ENCODE measurements at regions not wholly inside any gene's neighbourhood (a gene's known extent, or its start where the extent isn't known, plus 50 kb on each side); places are given as distances from the start of the nearest gene placed in this dataset.

- Histone ChIP-seq H3K4me3 (ENCODE audit: low read depth, low read length) (no peak overlapping the region), H3K4me1 (ENCODE audit: insufficient read depth) (no peaks in the 10 kb centered on the region), H3K36me3 (ENCODE audit: insufficient read depth) (no peaks in the 10 kb centered on the region), H3K27ac (ENCODE audit: low read depth) (no peak overlapping the region)
- DNase-seq (ENCODE audit: extremely low spot score), result no peak
- 30% methylated on average over 4 of the region's 4 CpGs for WGBS
Measured at GRCh38 chr12:107359382-107359781, 266.0 kb upstream of the CRY1 start.

DNA sequence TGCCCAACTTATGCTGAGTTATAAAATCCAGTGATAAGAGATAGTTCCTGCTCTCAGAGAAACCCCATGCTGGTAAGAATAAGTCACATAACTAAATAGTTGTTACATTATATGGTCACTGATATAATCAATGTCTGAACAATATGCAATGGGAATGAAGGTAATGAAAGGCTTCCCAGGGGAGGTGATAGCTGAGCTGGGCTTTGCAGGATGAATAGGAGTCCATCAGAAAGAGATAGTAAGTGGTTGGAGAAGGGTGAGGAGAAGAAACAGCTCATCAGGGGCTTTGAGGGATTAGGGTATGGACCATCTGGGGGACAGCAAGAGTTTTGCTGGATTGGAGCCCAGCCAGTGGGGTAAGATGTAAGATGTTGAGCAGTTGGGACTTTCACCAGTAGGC, 266.7 kb upstream of the CRY1 start:
- H3K27ac ChIP-seq (ENCODE audit: low read depth), result no peak overlapping the region
- no peaks in the 10 kb centered on the region for H3K36me3 ChIP-seq (ENCODE audit: insufficient read depth)
- H3K4me3 ChIP-seq (ENCODE audit: low read depth, low read length), result no peak overlapping the region
- no peak for DNase-seq (ENCODE audit: extremely low spot score)
- H3K4me1 ChIP-seq (ENCODE audit: insufficient read depth), result no peaks in the 10 kb centered on the region

GRCh38 chr12:107360482-107360881, 267.1 kb upstream of the CRY1 start:
- 97% methylated on average over 2 of the region's 2 CpGs for WGBS

DNA sequence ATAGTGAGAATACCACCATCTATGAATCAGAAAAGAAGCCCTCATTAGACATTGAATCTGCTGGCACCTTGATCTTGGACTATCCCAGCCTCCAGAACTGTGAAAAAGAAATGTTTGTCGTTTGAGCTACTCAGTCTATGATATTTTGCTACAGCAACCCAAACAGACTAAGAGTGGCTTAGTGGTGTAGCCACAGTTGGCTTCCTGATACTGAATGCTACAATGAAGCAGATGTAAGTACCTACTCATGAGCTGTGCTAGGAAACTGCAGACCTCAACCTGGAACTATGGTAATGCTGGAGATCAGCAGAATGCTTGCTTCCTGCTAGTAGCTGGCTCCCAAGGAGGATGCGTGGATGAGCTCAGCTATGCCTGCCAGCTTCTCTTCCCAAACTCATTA, 268.6 kb upstream of the CRY1 start:
- Histone ChIP-seq H3K36me3 (ENCODE audit: insufficient read depth) (no peaks in the 10 kb centered on the region), H3K27ac (ENCODE audit: low read depth) (no peak overlapping the region), H3K4me3 (ENCODE audit: low read depth, low read length) (no peak overlapping the region), H3K4me1 (ENCODE audit: insufficient read depth) (no peaks in the 10 kb centered on the region)
- DNase-seq (ENCODE audit: extremely low spot score), result no peak
- 87% methylated on average over 2 of the region's 2 CpGs for WGBS

More at GRCh38 chr12:107360482-107360881, 267.1 kb upstream of the CRY1 start:
- Histone ChIP-seq H3K36me3 (ENCODE audit: insufficient read depth) (no peaks in the 10 kb centered on the region), H3K4me3 (ENCODE audit: low read depth, low read length) (no peak overlapping the region), H3K4me1 (ENCODE audit: insufficient read depth) (no peaks in the 10 kb centered on the region), H3K27ac (ENCODE audit: low read depth) (no peak overlapping the region)
- DNase-seq (ENCODE audit: extremely low spot score), result no peak

DNA sequence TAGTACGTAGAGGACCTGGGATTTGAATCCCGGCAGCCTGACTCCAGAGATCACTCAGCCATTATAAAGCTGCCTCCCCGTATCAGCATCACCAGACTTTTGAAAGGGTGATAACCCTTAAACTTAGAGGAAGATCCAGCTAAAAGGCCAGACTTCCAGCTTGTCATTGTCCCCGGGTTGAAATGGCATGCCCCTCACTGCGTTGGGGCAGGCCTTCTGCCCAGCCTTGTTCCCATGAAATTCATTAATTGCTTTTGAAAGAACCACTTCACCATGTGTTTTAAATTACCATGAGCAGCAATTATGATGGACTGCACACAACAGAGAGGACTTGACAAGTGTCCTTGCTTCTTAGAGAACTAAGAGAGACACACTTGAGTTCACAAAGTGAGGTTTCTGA, 269.6 kb upstream of the CRY1 start:
- DNase-seq (ENCODE audit: extremely low spot score), result no peak
- WGBS, result 67% methylated on average over 5 of the region's 5 CpGs
- no peak overlapping the region for H3K27ac ChIP-seq (ENCODE audit: low read depth)
- H3K4me1 ChIP-seq (ENCODE audit: insufficient read depth), result no peaks in the 10 kb centered on the region
- H3K4me3 ChIP-seq (ENCODE audit: low read depth, low read length), result no peak overlapping the region
- H3K36me3 ChIP-seq (ENCODE audit: insufficient read depth), result no peaks in the 10 kb centered on the region

- 88% methylated on average over 3 of the region's 3 CpGs for WGBS
- Histone ChIP-seq H3K4me3 (ENCODE audit: low read depth, low read length) (no peak overlapping the region), H3K4me1 (ENCODE audit: insufficient read depth) (no peaks in the 10 kb centered on the region), H3K27ac (ENCODE audit: low read depth) (no peak overlapping the region), H3K36me3 (ENCODE audit: insufficient read depth) (no peaks in the 10 kb centered on the region)
- no peak for DNase-seq (ENCODE audit: extremely low spot score)
Measured at GRCh38 chr12:107364875-107365518, 271.6 kb upstream of the CRY1 start.

- Histone ChIP-seq H3K4me3 (ENCODE audit: low read depth, low read length) (no peak overlapping the region), H3K27ac (ENCODE audit: low read depth) (no peak overlapping the region), H3K36me3 (ENCODE audit: insufficient read depth) (no peaks in the 10 kb centered on the region), H3K4me1 (ENCODE audit: insufficient read depth) (no peaks in the 10 kb centered on the region)
- no peak for DNase-seq (ENCODE audit: extremely low spot score)
- WGBS, result 73% methylated on average over 3 of the region's 3 CpGs
Measured at GRCh38 chr12:107365703-107366102, 272.4 kb upstream of the CRY1 start.

DNA sequence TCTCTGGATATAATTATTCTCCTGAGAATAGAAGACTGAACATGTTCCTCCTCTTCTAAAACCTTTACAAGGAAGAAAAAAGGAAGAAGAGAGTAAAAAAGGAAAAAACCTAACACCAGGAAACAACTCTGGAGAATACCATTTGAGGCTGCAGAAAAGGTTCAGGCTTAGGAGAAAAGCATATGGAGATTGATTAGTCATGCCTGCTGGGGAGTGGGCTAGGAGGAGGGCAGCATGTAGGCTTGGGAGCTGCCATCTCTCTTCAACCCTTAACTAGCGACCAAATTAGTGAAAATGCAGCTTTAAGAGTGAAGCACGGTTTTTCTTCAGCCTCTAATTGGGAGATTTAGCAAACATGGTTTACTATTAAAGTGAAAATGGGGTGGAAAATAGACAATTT, 273.0 kb upstream of the CRY1 start:
- no peak overlapping the region for H3K4me3 ChIP-seq (ENCODE audit: low read depth, low read length)
- no peak overlapping the region for H3K27ac ChIP-seq (ENCODE audit: low read depth)
- no peaks in the 10 kb centered on the region for H3K4me1 ChIP-seq (ENCODE audit: insufficient read depth)
- no peaks in the 10 kb centered on the region for H3K36me3 ChIP-seq (ENCODE audit: insufficient read depth)
- WGBS, result 90% methylated on average over 2 of the region's 2 CpGs
- DNase-seq (ENCODE audit: extremely low spot score), result no peak

DNA sequence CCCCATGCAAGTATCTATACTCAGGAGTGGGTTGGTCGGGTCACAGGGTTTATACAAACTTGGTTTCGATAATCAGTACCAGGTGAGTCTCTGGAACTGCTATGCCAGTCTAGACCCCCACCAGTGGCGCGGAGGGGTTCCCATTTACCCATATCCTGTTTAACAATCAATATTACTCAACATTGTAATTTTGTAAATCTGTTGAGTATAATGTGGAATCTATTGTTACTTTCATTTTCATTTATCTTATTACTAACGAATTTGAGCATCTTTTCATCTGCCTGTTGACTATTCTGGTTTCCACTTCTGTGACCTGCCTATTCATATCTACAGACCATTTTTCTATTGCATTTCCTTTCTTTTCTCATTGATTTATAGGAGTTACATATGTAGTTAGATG, 275.2 kb upstream of the CRY1 start:
- no peak for DNase-seq (ENCODE audit: extremely low spot score)
- Histone ChIP-seq H3K4me1 (ENCODE audit: insufficient read depth) (no peaks in the 10 kb centered on the region), H3K36me3 (ENCODE audit: insufficient read depth) (no peaks in the 10 kb centered on the region), H3K27ac (ENCODE audit: low read depth) (no peak overlapping the region), H3K4me3 (ENCODE audit: low read depth, low read length) (no peak overlapping the region)
- 83% methylated on average over 5 of the region's 5 CpGs for WGBS

DNA sequence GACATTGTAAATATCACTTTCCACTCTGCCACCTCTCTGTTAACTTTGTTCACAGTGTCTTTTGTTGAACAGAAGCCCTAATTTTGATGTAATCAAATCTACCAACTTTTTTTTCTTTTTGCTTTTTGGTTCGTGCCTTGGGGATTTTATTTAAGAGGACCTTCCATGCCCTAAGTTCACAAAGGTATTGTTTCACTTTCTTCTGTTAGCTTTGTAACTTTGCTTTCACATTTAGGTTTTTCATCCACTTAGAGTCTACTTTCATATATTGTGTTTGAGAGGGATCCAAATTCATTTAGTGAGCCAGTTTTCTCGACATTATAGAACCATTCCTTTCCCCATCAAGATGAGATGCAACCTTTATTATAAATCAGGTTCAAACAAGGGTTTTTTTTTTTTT, 275.7 kb upstream of the CRY1 start:
- DNase-seq (ENCODE audit: extremely low spot score), result no peak
- 78% methylated on average over 2 of the region's 2 CpGs for WGBS
- Histone ChIP-seq H3K4me1 (ENCODE audit: insufficient read depth) (no peaks in the 10 kb centered on the region), H3K27ac (ENCODE audit: low read depth) (no peak overlapping the region), H3K36me3 (ENCODE audit: insufficient read depth) (no peaks in the 10 kb centered on the region), H3K4me3 (ENCODE audit: low read depth, low read length) (no peak overlapping the region)

DNA sequence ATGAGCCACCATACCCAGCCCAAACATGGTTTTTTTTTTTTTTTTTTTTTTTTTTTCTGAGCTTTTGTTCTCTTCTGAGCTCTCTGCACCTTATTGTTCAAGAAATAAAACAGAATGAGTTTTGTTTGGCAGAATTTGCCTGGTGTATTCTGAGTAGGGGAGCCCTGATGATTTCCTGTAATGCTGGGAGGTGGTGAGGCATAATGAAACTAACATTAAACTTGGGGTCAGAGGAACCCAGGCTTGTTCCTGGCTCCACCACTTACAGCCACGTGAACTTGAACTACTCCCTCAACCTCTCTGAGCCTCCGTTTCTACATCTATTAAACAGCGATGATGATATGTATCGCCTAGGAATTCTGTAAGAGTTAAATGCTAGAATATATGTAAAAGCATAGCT, 276.3 kb upstream of the CRY1 start:
- Histone ChIP-seq H3K4me3 (ENCODE audit: low read depth, low read length) (no peak overlapping the region), H3K36me3 (ENCODE audit: insufficient read depth) (no peaks in the 10 kb centered on the region), H3K4me1 (ENCODE audit: insufficient read depth) (no peaks in the 10 kb centered on the region), H3K27ac (ENCODE audit: low read depth) (no peak overlapping the region)
- DNase-seq (ENCODE audit: extremely low spot score), result no peak
- 84% methylated on average over 4 of the region's 4 CpGs for WGBS

DNA sequence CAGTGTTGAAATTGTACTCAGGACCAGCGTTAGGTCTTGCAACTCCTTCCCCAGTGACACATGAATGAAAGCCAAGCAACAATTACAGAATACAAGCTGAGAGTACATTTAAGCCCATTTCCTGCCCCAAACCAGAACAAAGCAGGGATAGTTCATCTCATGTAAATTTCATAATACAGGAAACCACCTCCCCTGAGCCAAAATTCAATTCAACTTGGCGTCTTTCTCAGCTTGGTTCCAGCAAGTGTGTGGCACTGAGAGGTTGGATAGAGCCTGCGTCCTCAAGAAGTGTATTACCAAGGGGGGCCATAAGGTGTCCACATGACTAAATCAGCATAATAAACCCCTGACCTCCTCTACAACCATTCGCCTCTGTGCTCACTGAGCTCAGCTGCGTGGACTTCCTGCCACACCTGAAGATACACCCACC, 278.9 kb upstream of the CRY1 start:
- WGBS, result 71% methylated on average over 5 of the region's 5 CpGs
- H3K4me3 ChIP-seq (ENCODE audit: low read depth, low read length), result no peak overlapping the region
- H3K27ac ChIP-seq (ENCODE audit: low read depth), result no peak overlapping the region
- DNase-seq (ENCODE audit: extremely low spot score), result no peak
- no peaks in the 10 kb centered on the region for H3K36me3 ChIP-seq (ENCODE audit: insufficient read depth)
- H3K4me1 ChIP-seq (ENCODE audit: insufficient read depth), result no peaks in the 10 kb centered on the region

GRCh38 chr12:107373238-107373809, 280.0 kb upstream of the CRY1 start:
- WGBS, result 83% methylated on average over 3 of the region's 3 CpGs
- Histone ChIP-seq H3K36me3 (ENCODE audit: insufficient read depth) (no peaks in the 10 kb centered on the region), H3K4me1 (ENCODE audit: insufficient read depth) (no peaks in the 10 kb centered on the region), H3K27ac (ENCODE audit: low read depth) (no peak overlapping the region), H3K4me3 (ENCODE audit: low read depth, low read length) (no peak overlapping the region)
- no peak for DNase-seq (ENCODE audit: extremely low spot score)

DNA sequence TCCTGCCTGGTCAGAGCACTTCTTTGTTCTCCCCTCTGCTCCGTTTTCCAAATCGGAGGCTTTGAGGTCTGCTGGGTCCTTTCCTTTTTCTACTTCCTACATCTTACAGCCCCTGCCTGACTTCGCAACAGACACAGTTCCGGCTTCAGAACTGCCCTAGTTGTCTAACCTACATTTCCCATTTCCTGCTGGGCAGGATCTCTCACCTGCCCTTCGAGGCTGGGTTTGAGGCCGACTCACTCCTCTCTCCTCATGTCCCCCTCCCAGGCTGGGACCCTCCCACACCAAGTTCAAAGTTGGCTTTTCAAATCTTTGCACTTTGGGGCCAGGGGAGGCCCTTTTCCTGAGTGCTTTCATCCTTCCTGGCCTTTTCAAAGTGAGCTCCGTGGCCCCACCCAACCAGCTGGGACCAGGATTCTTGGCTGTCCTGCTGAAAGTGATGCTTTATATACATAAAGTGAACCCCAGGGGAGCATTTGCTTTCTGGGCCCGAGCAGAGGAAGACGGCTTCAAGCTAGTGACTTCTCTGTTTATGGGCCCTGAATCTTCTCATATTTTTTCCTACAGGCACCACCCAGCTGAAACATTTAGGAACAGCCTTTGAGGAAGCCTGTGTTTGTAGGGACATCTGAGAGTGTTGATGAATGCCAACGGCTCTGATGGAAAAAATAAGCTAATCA, 281.0 kb upstream of the CRY1 start:
- Histone ChIP-seq H3K27ac (ENCODE audit: low read depth) (no peak overlapping the region), H3K36me3 (ENCODE audit: insufficient read depth) (no peaks in the 10 kb centered on the region), H3K4me1 (ENCODE audit: insufficient read depth) (no peaks in the 10 kb centered on the region), H3K4me3 (ENCODE audit: low read depth, low read length) (no peak overlapping the region)
- DNase-seq (ENCODE audit: extremely low spot score), result no peak
- 46% methylated on average over 10 of the region's 10 CpGs for WGBS

Measured in urinary bladder (tissue), 3 donors.